Inflammatory macrophage (primary cell): ENCODE measurements at regions not wholly inside any gene's neighbourhood (a gene's known extent, or its start where the extent isn't known, plus 50 kb on each side); places are given as distances from the start of the nearest gene placed in this dataset.
"Not testable (repeated sequence)": the region's sequence is repeated elsewhere in the genome, so short reads cannot be mapped to it uniquely, and the experiment has no call there.

Experiments
- DNase-seq, 2 donors: peaks; one replicate each; pipeline ENCODE4 v3.0.0-alpha.2; 2020 to 2022

GRCh38 chrX:119296973-119297372 lies 60.9 kb downstream of the PGRMC1 start:
- DNase-seq, result not testable (repeated sequence)

DNA sequence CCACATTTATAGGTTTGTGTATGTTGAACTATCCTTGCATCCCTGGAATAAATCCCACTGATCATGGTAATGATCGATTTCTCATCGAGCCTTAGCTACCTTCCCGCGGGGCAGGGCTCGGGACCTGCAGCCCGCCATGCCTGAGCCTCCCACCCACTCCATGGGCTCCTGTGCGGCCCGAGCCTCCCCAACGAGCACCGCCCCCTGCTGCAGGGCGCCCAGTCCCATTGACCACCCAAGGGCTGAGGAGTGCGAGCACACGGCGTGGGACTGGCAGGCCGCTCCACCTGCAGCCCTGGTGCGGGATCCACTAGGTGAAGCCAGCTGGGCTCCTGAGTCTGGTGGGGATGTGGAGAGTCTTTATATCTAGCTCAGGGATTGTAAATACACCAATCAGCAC lies 63.7 kb downstream of the PGRMC1 start:
- not testable (repeated sequence) for DNase-seq

GRCh38 chrX:119303137-119303536 lies 67.1 kb downstream of the PGRMC1 start:
- DNase-seq, result no peak

DNA sequence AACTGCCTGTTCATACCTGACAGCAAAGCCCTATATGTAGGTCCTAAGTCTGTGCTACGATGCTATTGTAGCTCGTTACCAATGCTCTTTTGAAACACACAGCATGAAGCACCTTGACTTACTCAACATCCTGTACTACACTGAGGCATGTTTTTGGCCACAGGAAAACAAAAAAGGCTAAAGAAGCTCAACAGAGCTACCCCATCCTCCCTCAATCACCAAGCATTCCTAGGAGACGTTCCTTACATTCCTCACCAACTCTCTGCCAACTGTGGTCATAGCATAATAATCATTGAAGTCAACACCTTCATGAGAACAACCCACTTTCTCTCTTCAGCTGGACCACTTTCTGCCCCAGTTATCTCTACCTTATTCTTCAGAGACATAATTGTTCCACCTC lies 73.7 kb upstream of the SLC25A43 start:
- DNase-seq, result no peak

GRCh38 chrX:119331873-119332272 lies 67.3 kb upstream of the SLC25A43 start:
- DNase-seq, result not testable (repeated sequence)

- DNase-seq, result not testable (repeated sequence)
Measured at GRCh38 chrX:119332855-119333720, 66.0 kb upstream of the SLC25A43 start.

DNA sequence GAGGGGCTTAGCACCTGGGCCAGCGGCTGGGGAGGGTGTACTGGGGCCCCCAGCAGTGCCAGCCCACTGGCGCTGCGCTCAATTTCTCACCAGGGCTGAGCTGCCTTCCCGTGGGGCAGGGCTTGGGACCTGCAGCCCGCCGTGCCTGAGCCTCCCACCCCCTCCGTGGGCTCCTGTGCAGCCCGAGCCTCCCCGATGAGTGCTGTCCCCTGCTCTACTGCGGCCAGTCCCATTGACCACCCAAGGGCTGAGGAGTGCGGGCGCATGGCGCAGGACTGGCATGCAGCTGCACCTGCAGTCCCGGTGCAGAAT lies 65.5 kb upstream of the SLC25A43 start:
- not testable (repeated sequence) for DNase-seq

- not testable (repeated sequence) for DNase-seq
Measured at GRCh38 chrX:119334468-119335050, 64.6 kb upstream of the SLC25A43 start.

DNA sequence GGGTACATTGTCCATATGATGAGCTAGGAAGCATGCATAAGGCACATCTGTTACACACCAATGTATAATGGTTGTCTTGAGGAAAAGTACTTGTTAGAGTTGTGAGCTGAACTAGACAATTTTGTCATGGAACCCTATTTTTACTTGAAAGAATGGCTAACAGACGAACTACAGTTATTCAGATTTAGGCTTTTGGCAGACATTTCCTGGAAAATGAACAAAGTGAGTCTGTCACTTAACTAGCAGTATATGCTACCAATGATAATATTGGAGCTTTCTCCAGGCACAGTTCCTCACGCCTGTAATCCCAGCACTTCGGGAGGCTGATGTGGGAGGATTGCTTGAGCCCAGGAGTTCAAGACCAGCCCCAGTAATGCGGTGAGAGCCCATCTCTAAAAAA lies 61.9 kb upstream of the SLC25A43 start:
- no peak for DNase-seq

DNA sequence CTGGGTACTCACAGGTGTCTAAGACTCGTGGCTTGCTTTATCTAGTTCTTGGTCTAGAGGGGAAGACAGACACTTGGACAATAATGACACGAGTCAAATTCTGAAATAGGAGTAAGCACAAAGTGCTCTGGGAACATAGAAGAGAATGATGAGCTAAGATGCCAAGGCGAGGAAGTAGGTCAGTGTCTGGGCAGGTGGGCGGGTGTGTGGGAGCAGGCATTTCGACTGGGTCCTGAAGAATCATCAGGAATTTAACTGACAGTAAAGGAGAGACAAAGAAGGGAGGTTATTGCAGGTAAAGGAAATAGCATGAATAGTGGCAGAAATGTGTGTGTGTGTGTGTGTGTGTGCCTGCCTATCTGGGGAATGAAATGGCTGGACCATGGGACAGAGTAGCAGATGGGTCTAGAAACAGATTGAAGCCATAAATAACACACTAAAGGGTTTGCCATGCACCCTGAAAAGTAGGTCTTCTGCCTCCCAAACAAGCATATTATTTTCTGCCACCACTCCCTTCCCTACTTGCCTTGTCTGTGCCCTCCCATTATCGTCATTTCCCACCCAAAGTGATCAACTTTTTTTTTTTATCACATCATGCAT lies 58.4 kb upstream of the SLC25A43 start:
- peak in 1 of 2 donors; percentile 30 for DNase-seq

DNA sequence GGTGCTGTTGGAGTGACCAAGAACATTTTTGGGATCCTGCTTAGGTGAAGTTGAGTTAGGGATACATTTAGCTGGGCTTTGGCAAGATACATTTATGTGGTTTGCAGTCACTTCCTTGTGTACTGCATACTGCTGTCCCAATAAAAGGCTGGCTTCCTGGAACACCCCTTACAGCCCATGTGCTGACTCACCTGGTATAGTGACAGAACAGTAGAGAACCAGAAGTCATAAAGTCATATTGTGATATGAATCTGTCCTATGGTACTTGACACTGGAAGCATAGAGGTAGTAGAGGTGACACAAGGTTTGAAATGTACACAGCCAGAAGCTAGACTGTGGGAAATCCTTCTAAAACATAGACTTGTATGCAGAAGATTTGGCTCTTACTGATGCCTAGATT lies 55.3 kb upstream of the SLC25A43 start:
- no peak for DNase-seq
